ENCODE measurements at regions not wholly inside any gene's neighbourhood (a gene's known extent, or its start where the extent isn't known, plus 50 kb on each side); places are given as distances from the start of the nearest gene placed in this dataset.
"Not testable (repeated sequence)": the region's sequence is repeated elsewhere in the genome, so short reads cannot be mapped to it uniquely, and the experiment has no call there.

- DNase-seq (ENCODE audit: low read depth in 4 of 4, low spot score in 3 of 4), result no peak
Measured at GRCh38 chr14:81584495-81584894, 50.8 kb upstream of the SEL1L start.

- DNase-seq (ENCODE audit: low read depth in 4 of 4, low spot score in 3 of 4), result no peak
Measured at GRCh38 chr14:81589381-81590065, 55.9 kb upstream of the SEL1L start.

- no peak for DNase-seq (ENCODE audit: low read depth in 4 of 4, low spot score in 3 of 4)
Measured at GRCh38 chr14:81591266-81591665, 57.6 kb upstream of the SEL1L start.

GRCh38 chr14:81594012-81594411 is 60.4 kb upstream of the SEL1L start:
- no peak for DNase-seq (ENCODE audit: low read depth in 4 of 4, low spot score in 3 of 4)

- DNase-seq (ENCODE audit: low read depth in 4 of 4, low spot score in 3 of 4), result no peak
Measured at GRCh38 chr14:81605660-81606059, 72.0 kb upstream of the SEL1L start.

- DNase-seq (ENCODE audit: low read depth in 4 of 4, low spot score in 3 of 4), result no peak
Measured at GRCh38 chr14:81613341-81614045, 79.8 kb upstream of the SEL1L start.

GRCh38 chr14:81614302-81614701 is 80.6 kb upstream of the SEL1L start:
- not testable (repeated sequence) for DNase-seq (ENCODE audit: low read depth in 4 of 4, low spot score in 3 of 4)

GRCh38 chr14:81618695-81619094 is 85.0 kb upstream of the SEL1L start:
- DNase-seq (ENCODE audit: low read depth in 4 of 4, low spot score in 3 of 4), result no peak

- DNase-seq (ENCODE audit: low read depth in 4 of 4, low spot score in 3 of 4), result no peak
Measured at GRCh38 chr14:81619816-81620215, 86.2 kb upstream of the SEL1L start.

- not testable (repeated sequence) for DNase-seq (ENCODE audit: low read depth in 4 of 4, low spot score in 3 of 4)
Measured at GRCh38 chr14:81623771-81624396, 90.2 kb upstream of the SEL1L start.

GRCh38 chr14:81625343-81625742 is 91.7 kb upstream of the SEL1L start:
- DNase-seq (ENCODE audit: low read depth in 4 of 4, low spot score in 3 of 4), result peak; percentile 12 to 27 (median 15)

GRCh38 chr14:81632157-81632556 is 98.5 kb upstream of the SEL1L start:
- DNase-seq (ENCODE audit: low read depth in 4 of 4, low spot score in 3 of 4), result no peak

GRCh38 chr14:81633496-81633895 is 99.8 kb upstream of the SEL1L start:
- DNase-seq (ENCODE audit: low read depth in 4 of 4, low spot score in 3 of 4), result no peak

GRCh38 chr14:81637639-81638038 is 104.0 kb upstream of the SEL1L start:
- no peak for DNase-seq (ENCODE audit: low read depth in 4 of 4, low spot score in 3 of 4)

- no peak for DNase-seq (ENCODE audit: low read depth in 4 of 4, low spot score in 3 of 4)
Measured at GRCh38 chr14:81638656-81639280, 105.1 kb upstream of the SEL1L start.

GRCh38 chr14:81653626-81654025 is 120.0 kb upstream of the SEL1L start:
- DNase-seq (ENCODE audit: low read depth in 4 of 4, low spot score in 3 of 4), result no peak

GRCh38 chr14:81655423-81656314 is 122.0 kb upstream of the SEL1L start:
- no peak for DNase-seq (ENCODE audit: low read depth in 4 of 4, low spot score in 3 of 4)

GRCh38 chr14:81656811-81657210 is 123.2 kb upstream of the SEL1L start:
- no peak for DNase-seq (ENCODE audit: low read depth in 4 of 4, low spot score in 3 of 4)

GRCh38 chr14:81662066-81662465 is 128.4 kb upstream of the SEL1L start:
- no peak for DNase-seq (ENCODE audit: low read depth in 4 of 4, low spot score in 3 of 4)

- DNase-seq (ENCODE audit: low read depth in 4 of 4, low spot score in 3 of 4), result no peak
Measured at GRCh38 chr14:81662570-81663197, 129.0 kb upstream of the SEL1L start.
